NCI-H748 (cell line): ENCODE measurements at regions not wholly inside any gene's neighbourhood (a gene's known extent, or its start where the extent isn't known, plus 50 kb on each side); places are given as distances from the start of the nearest gene placed in this dataset.

ENCODE experiments used
- DNase-seq: peaks from one replicate; lab custom pipeline; 2025; ENCODE audit not compliant: unreplicated experiment; lab: John Stamatoyannopoulos, UW

DNA sequence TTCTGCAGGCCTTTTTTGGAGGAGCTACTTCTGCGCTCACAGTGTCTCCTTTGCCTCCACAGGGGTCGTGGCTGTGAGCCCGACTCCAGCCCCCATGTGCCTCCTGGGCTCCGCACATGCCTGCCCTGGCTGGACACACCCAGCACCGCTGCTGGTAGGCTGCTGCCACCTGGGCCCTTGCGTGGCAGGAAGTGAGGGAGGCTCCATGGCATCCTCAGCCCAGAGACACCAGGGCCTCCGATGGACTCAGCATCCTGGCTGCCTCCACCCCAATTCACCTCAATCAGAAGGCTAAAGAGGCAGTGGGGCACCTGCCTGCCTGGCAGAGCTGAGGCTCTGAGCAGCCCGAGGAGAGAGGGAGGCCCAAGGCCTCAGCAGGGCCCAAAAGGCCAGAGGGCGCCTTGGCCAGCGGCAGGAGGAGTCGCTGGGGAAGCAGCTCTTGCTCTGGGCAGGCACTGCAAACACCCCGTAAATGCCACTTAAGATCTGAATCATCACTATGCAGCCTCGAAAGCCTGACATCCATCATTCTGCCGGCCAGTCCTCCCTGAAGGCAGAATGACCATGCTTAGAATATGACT is 68.3 kb upstream of the OTOS start:
- DNase-seq, result no peak

GRCh38 chr2:240209493-240209892 is 69.0 kb upstream of the OTOS start:
- no peak for DNase-seq

- no peak for DNase-seq
These were observed 69.9 kb upstream of the OTOS start for GRCh38 chr2:240210198-240210965.

GRCh38 chr2:240211096-240211495 is 70.6 kb upstream of the OTOS start:
- no peak for DNase-seq

DNA sequence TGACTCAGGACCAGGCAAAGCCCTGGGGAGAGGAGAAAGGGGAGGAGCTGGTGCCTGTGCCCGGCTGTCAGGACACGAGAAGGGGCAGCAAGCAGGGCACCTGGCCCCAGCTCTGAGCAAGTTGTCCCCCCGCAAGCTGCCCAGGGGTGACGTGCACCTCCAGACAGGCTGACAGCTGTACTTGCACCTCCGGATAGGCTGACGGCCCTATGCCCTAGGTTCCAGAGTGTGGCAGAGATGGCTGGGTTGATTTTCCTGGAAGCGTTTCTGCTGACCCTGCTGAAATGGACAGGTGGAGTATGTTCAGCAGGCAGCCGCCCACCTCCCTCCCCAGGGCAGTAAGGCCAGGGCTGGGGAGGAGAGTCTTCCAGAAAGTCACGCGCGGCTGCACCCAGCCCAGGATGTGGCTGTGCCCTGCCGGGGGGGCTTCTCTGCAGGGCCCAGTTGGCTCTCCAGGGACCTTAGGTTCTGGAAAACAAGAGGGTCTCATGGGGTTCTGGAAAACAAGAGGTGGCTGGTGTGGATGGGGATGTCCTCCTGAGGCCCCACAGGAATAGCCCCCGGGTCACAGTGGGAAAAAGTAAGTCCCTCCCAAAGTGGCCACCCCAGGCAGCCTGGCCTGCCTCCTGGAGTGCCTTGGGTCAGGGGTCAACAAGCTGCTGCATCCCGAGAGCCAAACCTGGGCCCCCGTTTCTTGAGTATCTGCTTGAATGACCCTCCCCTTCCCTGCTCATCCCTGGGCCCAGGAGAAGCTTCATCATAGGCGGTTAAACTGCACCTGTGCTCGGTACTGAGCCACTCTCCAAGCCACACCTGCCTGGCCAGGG is 71.4 kb upstream of the OTOS start:
- no peak for DNase-seq

GRCh38 chr2:240212425-240213225 is 72.2 kb upstream of the OTOS start:
- no peak for DNase-seq

DNA sequence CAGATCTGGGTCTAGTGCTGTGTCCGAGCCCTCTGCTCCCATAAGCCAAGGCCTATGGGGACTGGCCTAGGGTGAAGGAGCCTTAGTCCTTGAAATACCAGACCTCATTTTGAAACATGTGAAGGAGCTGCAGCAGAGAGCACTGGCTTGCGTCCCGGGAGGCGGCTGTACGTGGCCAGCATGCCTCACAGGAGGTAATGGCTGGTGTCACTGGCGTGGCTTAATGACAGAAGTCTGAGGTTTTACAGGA is 72.7 kb upstream of the OTOS start:
- DNase-seq, result no peak

GRCh38 chr2:240213476-240214421 is 73.3 kb upstream of the OTOS start:
- DNase-seq, result no peak

DNA sequence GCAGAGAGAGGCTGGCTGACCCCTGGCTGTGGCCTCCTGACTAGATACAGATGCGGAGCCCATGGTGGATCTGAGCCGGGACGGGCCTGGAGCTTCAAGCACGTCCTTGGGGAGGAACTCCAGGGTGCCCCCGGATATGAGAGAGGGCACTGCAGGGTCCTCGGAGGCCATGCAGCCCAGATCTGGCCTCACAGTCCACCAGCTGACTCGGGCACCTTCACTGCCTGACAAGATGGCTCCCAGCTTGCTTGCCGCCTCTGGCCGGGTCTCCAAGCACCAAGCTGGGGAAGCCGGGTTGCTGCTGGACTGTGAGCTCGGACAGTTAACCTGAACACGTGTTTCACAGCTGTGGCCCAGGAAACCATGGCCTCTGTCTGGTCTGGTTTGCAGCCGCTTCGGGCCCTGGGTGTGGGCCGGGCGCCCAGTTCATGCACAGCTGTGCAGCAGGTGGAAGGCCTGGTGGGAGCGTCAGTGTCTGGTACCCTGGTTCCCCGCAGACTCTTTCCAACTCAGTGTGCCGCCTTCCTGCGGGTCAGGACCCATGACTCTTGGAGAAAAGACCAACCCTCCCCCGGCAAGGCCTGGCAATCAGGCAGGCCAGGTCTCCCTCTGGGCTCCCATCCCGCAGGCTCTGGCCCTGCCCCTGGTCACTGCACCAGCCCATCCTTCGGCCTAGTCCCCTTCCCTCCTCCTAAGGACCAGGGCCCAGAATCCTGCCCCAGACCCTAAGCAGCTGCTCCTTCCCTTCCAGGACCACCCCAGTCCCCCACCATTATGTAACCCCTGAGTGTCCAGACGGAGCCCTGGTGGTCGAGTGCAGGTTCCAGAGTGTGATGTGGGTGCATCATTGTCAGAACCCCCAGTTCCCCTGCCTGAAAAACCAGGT is 74.6 kb upstream of the OTOS start:
- DNase-seq, result no peak

GRCh38 chr2:240215676-240216051 is 75.2 kb upstream of the OTOS start:
- no peak for DNase-seq

DNA sequence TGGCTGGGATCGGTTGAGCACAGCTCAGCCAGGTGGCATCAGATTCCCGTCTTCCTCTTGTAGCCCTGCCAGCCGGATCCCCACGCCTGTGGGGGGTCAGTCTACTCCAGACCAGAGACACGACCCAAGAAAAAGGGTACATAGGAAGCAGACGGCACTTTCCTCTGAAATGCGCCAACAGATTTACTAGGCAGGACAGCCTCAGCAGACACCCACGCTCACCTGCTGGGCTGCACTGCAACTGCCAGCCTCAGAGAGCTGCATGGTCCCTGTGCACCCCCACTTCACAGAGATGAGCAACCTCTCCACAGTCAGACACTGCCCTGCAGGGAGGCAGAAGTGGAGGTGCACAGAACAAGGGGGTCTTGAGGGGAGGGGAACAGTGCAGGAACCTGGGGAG is 75.7 kb upstream of the OTOS start:
- DNase-seq, result no peak

- DNase-seq, result peak; percentile 86
These were observed 77.2 kb upstream of the OTOS start for GRCh38 chr2:240217431-240218301.

DNA sequence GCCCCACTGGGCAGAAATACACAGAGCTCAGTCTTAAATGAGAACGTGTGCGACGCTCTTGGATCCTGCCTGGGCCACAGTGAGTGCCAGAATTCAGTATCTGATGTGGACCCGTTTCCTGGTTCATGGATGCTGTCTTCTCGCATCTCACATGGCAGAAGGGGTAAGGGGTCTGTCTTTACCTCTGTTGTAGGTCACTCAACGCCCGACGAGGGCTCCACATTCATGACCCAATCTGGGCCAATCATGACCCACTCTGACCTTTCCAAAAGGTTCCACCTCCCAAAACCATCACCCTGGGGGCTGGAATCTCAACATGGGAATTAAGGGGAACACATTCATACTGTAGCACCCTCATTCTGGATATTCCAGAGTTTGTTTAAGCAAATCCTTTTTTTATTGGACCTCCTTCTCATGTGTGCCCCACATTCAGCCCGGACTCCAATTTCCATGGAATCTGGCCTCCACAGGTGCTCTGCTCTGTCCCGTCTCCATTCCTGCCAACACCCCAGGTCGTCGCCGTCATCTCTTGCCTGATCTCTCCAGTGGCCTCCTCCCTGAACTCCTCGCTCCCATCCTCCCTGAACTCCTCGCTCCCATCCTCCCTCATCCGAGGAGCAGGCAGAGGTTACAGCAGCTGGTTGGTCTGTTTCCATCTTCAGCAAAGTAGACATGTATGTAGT is 78.9 kb upstream of the OTOS start:
- no peak for DNase-seq

GRCh38 chr2:240220371-240220770 is 79.9 kb upstream of the OTOS start:
- DNase-seq, result no peak

DNA sequence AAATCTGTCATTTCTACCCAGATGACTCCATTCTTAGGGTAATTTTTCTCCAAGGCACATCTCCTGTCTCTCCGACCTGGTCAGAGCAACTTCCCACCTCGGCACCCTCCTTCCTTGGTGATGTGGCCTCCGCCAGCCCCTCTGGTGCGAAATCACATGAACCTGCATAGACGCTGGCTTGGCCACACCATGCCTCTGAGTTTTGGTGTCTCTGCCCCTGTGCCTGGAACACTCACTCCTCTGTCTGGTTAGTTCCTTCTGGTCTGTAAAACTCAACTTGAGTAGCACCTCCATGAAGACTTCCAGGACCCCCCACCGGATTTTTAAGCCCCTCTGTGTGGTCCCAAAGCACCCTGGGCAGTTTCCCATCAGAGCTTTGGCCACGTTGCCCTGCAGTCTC is 83.2 kb upstream of the OTOS start:
- DNase-seq, result no peak

DNA sequence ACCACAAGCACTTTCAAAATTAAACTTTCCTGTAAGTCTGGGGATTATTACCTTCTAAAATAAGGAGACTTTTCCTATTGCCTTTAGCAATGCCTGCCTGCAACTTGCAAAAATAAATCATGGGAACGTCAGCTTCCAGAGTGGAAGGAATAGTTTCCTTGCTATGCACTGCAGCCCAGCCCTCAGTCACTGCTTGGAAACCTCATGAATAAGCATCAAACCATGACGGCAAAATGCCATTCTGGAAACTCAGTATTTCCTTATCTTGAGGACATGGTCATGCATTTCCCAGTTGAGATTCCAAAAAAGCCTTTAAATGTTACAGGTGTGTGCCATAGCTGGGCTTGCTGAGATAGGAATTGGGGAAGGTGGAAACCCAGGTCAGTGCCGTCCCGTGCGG is 84.2 kb upstream of the OTOS start:
- DNase-seq, result no peak

DNA sequence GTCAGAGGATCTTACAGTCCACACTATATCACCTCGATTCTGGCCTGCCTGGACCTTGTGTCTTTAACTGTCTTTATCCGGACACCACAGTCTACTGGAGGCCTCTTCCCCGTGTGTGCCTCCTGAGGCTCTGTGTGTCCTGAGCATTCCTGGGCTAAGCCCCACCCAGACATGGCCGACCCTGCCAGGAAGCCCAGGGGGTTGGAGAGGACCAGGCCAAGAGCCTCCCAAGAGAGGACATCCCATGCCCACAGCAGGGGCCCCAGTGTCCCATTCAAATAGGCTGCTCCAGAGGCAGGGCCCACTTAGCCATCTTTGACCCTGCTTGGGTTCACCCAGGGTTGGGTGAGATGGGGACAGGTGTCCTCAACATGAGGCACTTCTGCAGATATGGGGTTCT is 84.7 kb upstream of the OTOS start:
- DNase-seq, result no peak
